A549 (cell line): ENCODE measurements at regions not wholly inside any gene's neighbourhood (a gene's known extent, or its start where the extent isn't known, plus 50 kb on each side); places are given as distances from the start of the nearest gene placed in this dataset.

Experiments
- CEBPB ChIP-seq, 2 experiments: fragments of >200 bp in 1 of 2; sonication (Bioruptor Twin) in 1 of 2; formaldehyde crosslinking in 1 of 2; IDR thresholded peaks; 2 replicates each; pipeline ENCODE4 v1.6.1; 2012 to 2016
- CTCF ChIP-seq: fragments of >200 bp; sonication (Bioruptor Twin); formaldehyde crosslinking; IDR thresholded peaks from 3 replicates; pipeline ENCODE4 v1.5.1; 2016
- EHMT2 ChIP-seq: fragments of 200-600 bp; sonication (generic); IDR thresholded peaks from 2 replicates; pipeline ENCODE4 v1.6.1; 2016; ENCODE audit warnings: antibody characterized with exemption, low read depth, mild to moderate bottlenecking, moderate library complexity
- JUN ChIP-seq, 2 experiments: fragments of >200 bp; sonication (Bioruptor Twin); formaldehyde crosslinking; IDR thresholded peaks; 2 replicates in 1 of 2; 3 replicates in 1 of 2; pipeline ENCODE4 v1.6.1; 2016 to 2017
- POLR2A ChIP-seq: IDR thresholded peaks from 2 replicates; pipeline ENCODE4 v1.6.1; 2012; ENCODE audit warnings: mild to moderate bottlenecking, low read length
- RAD21 ChIP-seq, 2 experiments: fragments of >200 bp in 1 of 2; sonication (Bioruptor Twin) in 1 of 2; formaldehyde crosslinking in 1 of 2; IDR thresholded peaks in 1 of 2; conservative IDR thresholded peaks in 1 of 2; 2 replicates in 1 of 2; 3 replicates in 1 of 2; pipeline ENCODE4 v1.6.1; 2012 to 2018; ENCODE audit warnings: inconsistent platforms in 1 of 2
- REST ChIP-seq: fragments of 200-600 bp; sonication (generic); IDR thresholded peaks from 2 replicates; pipeline ENCODE4 v1.6.1; 2016; ENCODE audit warnings: antibody characterized with exemption, mild to moderate bottlenecking, moderate library complexity
- SMC3 ChIP-seq: fragments of >200 bp; sonication (Bioruptor Twin); formaldehyde crosslinking; IDR thresholded peaks from 3 replicates; pipeline ENCODE4 v1.6.1; 2018; ENCODE audit warnings: inconsistent platforms
- USF2 ChIP-seq: fragments of 450-650 bp; IDR thresholded peaks from 2 replicates; pipeline ENCODE4 v1.6.1; 2014; ENCODE audit warnings: antibody characterized with exemption

GRCh38 chr18:2083691-2084090, 487.6 kb downstream of the METTL4 start:
- TF ChIP-seq REST (no peak), SMC3 (no peak), USF2 (no peak), POLR2A (no peak), RAD21 (conservative IDR thresholded peaks at IDR 0.05 in 1 of 2, IDR thresholded peaks at IDR 0.05 in 1 of 2) (peak in 1 of 2 experiments; percentile 46; a peak in 2 of 5 replicates), CTCF (no peak), CEBPB (IDR thresholded peaks at IDR 0.05) (no peak), JUN (IDR thresholded peaks at IDR 0.05) (no peak), EHMT2 (no peak)
